GM21529 (cell line): ENCODE measurements at regions not wholly inside any gene's neighbourhood (a gene's known extent, or its start where the extent isn't known, plus 50 kb on each side); places are given as distances from the start of the nearest gene placed in this dataset.
A peak's percentile ranks its signal among the peaks of the same experiment; 100 is the strongest.

Experiments used
- ATAC-seq: cut with Tn5 transposase; IDR thresholded peaks from one replicate; pipeline ENCODE4 v1.9.1; 2021; ENCODE audit not compliant: unreplicated experiment

DNA sequence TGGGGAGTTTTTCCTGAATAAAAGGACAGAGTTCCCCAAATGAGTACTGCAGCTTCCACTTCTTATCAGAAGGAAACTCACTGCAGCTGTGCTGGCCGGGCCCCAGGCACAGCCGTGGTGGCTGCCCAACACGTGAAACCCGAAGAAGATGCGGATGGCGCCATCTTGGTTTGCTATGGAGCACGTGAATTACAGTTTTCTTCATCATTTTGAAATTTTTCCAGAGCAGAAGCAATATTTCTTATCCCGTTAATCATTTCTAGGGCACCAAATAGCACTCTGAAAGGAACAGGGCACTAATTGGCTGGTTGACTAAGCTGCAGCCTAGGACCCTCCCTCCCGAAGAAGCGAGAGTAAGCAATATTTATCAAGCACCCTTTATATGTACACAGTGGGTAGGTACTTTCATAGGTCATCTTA, 63.2 kb upstream of the EPS8L3 start:
- no peak for ATAC-seq

DNA sequence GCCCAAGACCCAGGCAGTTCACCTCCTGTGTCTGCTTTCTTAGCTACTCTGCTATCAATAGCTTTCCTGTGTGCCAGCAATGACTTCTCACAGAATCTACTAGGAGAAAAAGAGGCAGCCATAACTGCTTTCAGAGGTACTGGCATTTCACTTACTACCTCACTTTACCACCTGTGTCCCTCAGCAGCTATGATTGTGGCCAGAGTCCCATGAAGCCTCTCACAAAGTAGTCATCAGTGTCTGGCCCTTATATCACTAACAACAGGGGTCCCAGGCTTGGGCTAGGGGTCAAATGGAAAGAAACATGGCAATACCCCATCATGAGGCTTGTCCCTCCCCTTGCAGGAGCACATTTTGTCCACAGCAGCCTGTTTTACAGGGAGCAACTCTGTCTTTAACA, 62.7 kb upstream of the EPS8L3 start:
- ATAC-seq: no peak

DNA sequence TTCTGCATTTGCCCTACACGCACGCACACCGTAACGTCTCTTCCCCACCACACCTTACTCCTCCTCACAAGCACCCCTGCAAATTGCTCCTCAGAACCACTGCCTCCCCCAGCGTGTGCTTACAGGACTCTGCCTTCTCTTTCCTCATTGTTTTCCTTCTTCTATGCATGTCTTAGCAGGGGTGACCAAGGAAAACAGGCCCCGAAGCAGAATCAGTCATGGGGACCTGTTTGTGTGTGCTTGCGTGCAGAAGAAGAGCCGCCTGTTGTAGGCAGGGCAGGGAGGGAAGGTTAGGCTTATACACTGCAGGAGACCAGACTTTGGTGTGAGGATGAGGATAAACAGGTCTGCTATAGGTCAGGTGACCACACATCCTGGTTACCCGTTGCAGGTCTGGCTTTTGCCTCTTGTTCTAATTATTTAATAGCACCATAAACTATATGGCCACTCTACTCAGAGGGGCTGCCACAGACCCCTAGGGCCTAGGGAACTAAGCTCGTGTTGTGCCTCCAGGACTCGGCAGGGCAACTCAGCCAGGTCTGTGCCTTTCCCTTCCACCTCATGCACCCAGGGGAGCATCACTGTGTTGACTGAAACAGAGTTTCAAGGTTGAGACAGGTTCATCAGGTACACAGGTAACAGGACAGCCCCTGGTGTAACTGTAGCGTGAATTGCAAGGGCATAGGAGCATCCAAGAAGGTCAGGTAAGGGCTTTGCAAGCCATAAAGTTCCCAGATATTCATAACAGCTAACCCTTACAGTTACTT, 60.8 kb upstream of the EPS8L3 start:
- no peak for ATAC-seq

DNA sequence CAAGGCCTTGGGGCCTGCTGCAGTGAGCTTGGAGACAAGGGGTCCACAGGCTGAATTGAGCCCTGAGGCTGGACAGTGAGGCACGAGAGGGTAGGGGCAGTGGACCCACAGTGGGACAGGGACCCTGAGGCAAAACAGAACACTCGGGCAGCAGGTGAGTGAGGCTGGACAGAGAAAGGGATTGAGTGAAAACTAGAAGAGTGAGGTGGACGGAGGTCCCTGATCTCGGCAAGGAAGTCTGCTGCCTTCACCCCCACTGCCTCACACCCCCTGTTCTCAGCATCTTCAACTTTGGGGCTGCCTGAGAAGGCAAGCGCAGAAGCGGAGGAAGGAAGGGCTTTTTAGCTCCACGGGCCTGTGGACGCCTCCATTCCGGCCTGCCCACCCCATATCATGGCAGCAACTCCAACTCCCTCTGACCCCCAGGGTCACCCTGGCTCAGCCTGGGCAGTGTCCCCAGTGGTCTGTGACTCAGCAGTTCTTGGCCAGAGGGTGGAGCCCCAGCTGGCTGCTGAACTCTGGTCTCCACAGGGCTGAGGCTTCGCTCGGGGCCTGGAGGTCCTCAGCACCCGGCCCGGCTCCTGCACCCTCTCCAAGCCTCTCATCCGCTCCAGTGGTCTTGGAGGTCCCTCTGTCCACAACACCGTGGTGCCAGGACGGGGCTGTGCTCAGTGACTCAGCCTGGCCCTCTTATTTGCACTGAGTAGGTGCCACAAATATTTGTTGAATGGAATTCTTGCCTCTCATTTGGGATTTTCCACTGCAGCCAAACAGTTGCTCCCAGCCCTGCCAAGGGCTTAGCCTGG, 60.0 kb upstream of the EPS8L3 start:
- ATAC-seq: no peak

DNA sequence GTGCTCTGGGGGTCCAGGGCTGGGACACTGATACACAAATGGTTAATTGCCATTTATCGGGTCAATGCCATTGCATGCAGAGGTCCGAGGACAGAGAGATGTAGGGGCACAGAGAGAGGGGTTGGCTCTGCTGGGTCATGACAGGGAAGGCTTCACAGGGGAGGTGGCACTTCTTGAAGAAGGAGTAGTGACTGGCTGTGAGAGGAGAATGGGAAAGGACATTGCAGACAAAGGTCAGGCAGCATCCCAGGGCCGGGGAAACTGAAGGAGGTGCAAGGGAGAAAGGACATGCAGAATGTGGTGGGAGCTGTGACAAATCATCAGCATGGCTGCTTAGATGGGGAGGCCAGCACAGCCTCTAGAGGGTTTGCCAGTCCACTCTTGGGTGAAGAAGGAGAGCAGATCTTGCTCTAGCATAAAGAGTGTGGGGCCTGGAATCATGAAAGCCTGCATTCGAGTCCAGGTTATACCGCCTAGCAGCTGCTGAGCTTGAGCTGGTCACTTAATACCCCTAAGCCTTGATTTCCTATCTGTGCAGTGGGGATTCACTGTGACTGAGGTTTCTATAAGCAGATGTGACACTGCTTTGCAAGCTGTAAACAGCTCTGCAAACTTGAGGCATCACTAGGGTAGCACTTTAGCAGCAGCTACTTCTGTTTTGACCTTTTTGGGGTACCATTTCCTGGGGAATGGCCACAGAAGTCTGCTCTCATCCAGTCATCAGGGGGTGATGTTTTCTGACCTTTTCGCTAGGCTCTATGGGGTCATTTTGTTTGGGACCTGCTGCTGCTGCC, 59.2 kb upstream of the EPS8L3 start:
- ATAC-seq: no peak

DNA sequence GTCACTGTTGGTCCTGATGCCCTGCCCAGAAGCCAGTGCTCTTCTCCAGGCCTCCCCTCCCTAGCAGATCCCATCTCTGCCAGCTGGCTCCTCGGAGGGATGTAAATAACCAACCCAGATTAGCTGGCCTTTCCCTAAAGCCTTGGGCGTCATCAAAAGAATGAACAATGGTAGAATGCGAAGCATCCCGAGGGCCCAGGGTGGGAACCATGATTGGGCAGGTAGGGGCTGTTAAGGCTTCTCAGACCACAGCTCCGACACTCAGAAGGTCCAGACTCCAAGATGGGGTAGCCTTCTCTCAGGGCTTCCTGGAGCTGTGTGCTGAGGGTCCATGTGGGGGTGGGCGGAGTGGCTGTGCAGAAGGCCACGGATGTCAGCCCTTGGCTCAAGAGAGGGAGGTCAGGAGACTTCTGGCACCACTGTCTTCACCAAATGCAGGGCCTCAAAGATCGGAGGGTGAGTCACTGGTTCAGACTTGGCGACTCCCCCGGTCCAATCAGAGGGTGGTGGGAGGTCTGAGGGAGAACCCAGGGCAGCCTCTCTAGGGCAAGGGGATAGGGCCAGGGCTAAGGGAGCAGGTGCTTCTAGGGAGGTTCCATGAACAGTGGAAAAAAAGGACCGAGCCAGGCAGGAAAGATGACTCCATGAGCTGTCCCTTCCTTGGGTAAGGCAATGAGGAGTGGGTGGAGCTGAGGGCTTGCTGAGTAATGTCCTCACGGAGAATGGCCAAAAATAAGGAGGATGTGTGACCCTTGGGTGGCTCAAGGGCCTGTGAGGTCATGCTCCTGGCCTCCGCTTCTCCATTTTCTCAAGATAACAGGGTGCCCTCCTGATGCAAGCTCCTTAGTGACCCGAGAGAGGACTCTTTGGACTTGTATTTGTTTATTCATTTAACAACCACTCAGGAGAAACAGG, 58.4 kb upstream of the EPS8L3 start:
- ATAC-seq: no peak

DNA sequence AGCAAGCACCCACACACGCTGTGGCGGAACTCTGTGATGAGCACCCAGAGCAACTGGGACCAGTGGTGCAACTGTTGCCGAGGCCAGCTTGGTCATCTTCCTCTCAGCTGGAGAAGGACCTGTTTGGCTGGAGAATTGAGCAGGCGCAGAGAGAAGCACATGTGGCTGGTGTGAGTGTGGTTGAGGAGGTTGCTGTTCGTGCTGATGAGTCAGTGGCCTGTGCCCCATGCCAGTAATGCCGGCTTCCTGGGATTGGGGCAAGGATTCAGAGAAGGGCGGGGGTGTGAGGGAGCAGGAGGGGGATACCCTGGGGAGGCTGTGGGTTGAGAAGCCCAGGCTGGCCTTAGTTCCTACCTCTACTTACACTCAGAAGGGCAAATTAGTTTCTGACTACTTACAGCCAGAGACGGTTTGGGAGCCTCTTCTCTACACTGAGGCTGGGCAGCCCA, 57.5 kb upstream of the EPS8L3 start:
- ATAC-seq: no peak

DNA sequence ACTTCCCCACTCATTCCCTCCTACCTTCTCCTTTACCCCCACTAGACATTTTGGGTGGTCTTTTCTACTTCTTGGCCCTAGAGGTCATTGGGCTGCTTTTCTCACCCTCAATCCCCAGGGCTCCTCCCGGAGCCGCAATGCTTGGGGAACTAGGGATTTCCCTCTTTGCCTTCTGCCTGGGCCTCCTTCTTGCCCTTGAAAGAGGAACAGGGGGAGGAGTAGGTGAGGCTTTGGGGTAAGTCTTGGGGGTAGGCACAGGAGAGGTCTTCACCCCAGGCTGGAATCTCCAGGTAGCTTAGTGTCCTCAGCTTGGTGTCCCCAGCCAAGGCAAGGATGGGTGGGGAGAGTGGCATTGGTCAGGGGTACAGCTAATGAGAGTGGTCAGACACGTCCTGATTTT, 56.2 kb upstream of the EPS8L3 start:
- ATAC-seq: no peak

DNA sequence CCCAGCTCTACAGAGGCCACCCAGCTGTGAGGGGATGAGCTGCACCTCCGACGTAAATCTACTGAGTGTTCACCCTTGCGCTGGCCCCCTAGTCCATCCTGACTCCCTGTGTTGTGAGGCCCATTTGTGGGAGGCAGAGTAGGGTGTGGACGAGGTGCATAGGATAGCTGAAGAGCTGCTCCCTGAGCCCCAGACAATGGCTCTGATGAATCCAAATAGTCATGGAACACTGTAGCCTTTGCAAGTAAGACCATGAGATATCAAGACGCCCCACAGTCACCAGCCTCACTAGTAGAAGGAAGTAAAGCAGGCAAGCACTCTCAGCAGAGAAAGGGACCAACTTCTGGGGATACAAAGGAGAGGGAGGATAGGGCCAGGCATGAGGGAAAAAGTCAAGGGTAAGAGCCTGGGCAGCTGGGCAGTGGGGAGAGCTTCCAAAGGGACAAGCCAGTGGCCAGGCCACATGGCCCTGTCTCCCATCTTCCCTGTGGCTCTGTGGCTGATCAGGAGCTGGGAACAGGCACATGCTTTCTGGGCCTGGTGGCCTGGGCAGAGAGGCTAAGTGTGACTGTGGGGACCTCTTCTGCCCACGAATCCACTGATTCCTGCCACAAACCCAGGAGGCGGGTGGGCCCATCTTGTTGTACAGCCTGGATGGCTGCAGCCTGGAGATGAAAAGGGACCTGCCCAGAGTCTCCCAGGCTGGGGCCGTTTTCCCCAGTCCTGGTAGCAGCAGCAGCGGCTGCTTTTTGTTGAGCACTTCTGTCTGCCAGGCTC, 55.5 kb upstream of the EPS8L3 start:
- ATAC-seq: no peak

DNA sequence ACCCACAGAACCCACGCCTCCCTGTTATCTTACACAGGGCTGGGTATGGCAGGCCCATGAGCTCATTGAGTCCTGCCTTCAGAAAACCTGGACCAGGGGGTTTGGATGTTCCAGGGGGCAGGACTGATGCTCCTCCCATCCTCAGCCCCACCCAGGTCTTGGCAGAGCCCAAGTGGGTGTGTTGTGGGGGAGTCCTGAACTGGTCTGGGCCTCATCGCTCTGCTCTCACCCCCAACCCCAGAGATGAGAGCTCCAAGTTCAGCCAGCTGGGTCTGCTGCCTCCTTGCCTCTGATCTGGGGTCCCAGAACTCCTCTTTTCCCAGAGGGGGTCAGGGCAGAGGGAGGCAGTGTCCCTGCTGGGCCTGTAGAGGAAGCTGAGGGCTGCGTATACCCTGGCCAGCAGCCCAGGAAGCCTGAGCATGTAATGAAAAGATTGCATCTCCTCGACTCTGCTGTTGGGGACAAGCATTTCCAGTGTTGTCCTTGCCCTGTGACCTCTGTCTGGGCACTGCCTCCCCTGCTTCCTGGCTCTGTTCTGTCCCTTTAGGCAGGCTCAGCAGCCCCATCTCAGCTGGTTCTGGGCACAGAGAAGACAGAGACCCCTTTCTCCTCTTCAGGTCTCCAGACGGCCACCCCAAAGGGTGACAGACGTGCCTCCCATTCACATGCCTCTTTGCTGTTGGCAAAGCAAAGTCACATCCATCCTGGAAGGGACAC, 54.7 kb upstream of the EPS8L3 start:
- ATAC-seq: no peak

DNA sequence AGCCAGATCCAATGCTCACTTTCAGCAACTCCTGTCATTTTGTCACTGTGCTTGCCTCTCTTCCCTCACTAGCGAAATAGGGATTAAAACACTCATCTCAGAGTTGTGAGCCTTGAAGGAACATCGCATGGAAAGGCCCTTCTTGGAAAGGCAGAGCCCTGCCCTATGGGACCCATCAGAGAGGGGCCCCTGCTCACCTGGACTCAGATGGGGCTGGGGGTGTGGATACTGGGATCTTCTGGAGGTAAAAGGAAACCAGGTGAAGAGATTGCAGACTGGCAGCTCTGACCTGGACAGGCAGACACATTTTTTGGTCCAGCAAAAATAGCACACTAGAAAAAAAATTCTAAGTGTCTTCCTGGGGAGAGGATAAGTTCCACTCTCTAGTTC, 54.2 kb upstream of the EPS8L3 start:
- ATAC-seq: no peak

DNA sequence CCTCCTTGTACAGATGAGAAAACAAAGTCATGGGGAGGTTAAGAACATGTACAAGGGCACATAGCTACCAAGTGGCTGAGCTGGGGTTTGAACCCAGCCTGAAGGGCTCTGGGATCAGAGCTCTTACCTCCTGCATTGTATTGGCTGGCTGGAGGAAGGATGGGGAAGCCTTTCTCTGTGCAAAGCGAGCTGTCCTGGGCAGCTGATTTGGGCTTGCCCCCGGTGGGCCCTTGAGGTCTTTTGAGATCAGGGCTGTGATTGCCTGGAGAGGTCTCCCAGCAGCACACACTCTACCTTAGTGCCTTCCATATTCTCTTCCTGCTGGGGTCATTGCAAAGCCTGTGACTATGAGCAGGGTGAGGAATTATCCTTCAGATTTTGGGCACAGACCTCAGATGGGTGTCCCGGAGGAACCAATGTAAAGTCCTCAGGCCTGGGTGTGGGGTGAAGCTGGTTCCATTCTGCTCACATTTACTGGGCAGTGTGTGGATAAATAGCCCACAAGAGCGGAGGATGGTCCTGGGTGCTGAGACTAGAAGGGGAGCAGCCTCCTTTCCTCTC, 53.3 kb upstream of the EPS8L3 start:
- no peak for ATAC-seq

DNA sequence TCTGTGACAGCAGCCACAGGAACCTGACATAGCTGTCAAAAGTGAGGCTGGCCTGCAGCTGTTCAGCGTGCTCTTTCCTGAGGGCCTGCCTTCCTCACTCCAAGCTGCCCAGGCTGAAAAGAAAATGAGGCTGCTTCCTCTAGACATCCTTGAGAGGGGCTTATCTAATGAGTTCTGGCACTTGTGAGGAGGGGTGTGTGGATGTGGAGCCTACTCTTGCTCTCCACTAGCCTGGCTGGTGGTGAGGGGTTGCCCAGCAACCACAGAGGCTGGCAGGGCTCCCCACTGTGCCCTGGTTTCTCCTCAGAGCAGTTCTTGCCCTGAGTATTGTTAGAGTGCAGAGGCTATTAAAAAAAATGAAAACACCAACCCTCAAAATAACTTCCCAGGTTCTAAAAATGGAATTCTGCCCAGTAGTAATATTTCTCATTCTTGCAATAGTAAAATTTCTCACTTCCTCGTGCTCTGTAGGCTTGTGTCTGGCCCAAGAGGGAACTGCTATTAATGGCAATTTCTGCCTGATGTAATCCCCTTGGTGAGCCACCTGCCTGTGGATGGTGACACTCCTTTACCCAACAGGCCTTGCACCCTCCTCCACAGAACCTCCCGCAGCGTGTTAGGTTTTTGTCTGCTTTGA, 52.6 kb upstream of the EPS8L3 start:
- ATAC-seq: peak; percentile 94

DNA sequence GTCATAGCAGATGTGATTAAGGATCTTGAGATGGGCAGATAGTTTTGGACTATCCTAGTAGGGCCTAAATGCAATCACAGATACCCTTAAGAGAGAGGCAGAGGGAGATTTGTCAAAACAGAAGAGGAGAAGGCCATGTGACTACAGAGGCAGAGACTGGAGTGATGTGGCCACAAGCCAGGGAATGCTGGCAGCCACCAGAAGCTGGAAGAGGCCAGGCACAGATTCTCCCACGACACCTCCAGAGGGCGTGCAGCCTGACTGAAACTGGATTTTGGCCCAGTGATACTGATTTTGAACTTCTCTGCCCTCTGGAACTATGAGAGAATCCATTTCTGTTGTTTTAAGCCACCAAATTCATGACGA, 52.1 kb upstream of the EPS8L3 start:
- ATAC-seq: no peak

DNA sequence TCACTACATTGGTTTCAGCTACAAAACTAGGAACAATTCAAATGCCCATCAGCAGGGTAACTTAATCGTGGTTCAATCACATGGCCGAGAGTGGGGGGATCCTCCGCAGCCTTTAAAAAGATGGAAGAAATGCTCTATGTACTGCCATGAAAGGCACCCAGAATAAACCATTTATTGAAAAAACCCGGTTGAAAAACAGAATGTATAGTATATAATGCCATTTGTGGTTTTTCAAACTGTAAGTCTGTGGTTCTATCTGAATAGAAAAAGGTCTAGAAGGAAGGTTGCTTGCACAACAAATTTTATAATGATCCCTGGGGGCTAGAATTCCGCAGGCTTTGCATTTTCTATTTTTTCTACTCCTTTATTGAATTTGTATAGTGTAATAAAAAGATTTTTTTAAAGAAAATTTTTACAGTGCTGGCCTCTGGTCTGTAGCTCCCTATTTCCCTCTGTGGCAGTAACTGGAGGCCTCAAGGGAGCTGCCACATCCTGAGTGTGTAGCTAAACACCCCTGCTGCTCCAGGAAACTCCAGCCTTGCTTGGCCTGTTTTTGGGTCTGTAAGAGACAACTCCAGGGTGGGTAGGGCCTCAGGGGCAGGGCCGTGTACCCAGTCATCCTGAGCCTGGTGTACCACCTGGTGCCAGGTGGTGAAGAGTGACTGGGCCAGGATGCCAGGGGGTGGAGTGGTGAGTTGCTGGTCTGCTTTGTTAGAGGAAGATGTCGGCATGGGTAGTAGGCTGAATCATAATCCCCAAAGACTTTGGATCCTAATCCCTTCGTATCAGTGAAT, 51.5 kb upstream of the EPS8L3 start:
- ATAC-seq: no peak

DNA sequence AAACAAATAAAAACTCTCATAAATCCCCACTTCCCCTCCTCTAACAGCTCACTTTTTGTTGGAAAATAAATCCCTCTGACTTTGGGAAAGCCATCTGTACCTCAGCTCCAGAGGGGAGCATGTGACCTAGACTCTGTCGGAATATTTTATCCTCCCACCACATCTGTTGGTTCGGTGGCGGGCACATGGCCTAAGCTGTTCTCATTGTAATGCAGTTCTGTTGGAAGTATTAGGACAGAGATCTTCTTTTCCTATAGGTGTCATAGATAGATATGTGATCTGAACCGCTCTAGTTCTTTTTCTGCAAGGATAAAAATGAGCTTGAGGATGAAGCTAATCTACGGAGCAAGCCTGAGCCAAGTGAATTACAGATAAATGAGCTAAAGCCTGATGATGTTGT, 50.5 kb upstream of the EPS8L3 start:
- no peak for ATAC-seq
